Mesendoderm (in vitro differentiated cells): ENCODE measurements at regions not wholly inside any gene's neighbourhood (a gene's known extent, or its start where the extent isn't known, plus 50 kb on each side); places are given as distances from the start of the nearest gene placed in this dataset.

Experiments used
- DNase-seq: peaks from one replicate; pipeline ENCODE4 v3.0.0; 2013
- H2AK5ac ChIP-seq: 2 replicates; pipeline ENCODE4 v1.6.1; 2013; ENCODE audit warnings: low read length, inconsistent platforms
- H2BK120ac ChIP-seq: 2 replicates; pipeline ENCODE4 v1.6.1; 2013; ENCODE audit warnings: low read depth, mild to moderate bottlenecking, low read length, moderate library complexity, mixed read lengths
- H2BK15ac ChIP-seq: replicated peaks from 2 replicates; pipeline ENCODE4 v1.6.1; 2013; ENCODE audit warnings: low read depth, mild to moderate bottlenecking, moderate library complexity
- H2BK5ac ChIP-seq: 2 replicates; pipeline ENCODE4 v1.6.1; 2013; ENCODE audit warnings: low read length, inconsistent platforms
- H3K18ac ChIP-seq: 2 replicates; pipeline ENCODE4 v1.6.1; 2013; ENCODE audit warnings: mild to moderate bottlenecking, low read length, mixed read lengths
- H3K23ac ChIP-seq: one replicate; pipeline ENCODE4 v1.6.1; 2013; ENCODE audit warnings: low read length
- H3K27ac ChIP-seq: 2 replicates; pipeline ENCODE4 v1.5.1; 2013; ENCODE audit warnings: low read depth, mild to moderate bottlenecking, inconsistent platforms, low read length, moderate library complexity
- H3K27me3 ChIP-seq: 2 replicates; pipeline ENCODE4 v1.6.1; 2013; ENCODE audit warnings: low read length, control low read depth, mild to moderate bottlenecking, inconsistent platforms; ENCODE audit not compliant: insufficient read depth, poor library complexity
- H3K36me3 ChIP-seq: 2 replicates; pipeline ENCODE4 v1.6.1; 2013; ENCODE audit warnings: low read length, inconsistent platforms; ENCODE audit not compliant: control insufficient read depth, insufficient read depth
- H3K4ac ChIP-seq: one replicate; pipeline ENCODE4 v1.6.1; 2013; ENCODE audit warnings: low read depth, mild to moderate bottlenecking, low read length, moderate library complexity
- H3K4me1 ChIP-seq: 2 replicates; pipeline ENCODE4 v1.6.1; 2013; ENCODE audit warnings: low read depth, low read length, inconsistent platforms; ENCODE audit not compliant: control insufficient read depth
- H3K4me2 ChIP-seq: 2 replicates; pipeline ENCODE4 v1.6.1; 2013; ENCODE audit warnings: low read length
- H3K4me3 ChIP-seq: 2 replicates; pipeline ENCODE4 v1.5.1; 2013; ENCODE audit warnings: mild to moderate bottlenecking, low read length
- H3K56ac ChIP-seq: one replicate; pipeline ENCODE4 v1.6.1; 2013; ENCODE audit warnings: low read length
- H3K79me1 ChIP-seq: 2 replicates; pipeline ENCODE4 v1.6.1; 2013; ENCODE audit warnings: low read length, inconsistent platforms
- H3K79me2 ChIP-seq: 2 replicates; pipeline ENCODE4 v1.6.1; 2013; ENCODE audit warnings: mild to moderate bottlenecking, low read length; ENCODE audit not compliant: control insufficient read depth, insufficient read depth
- H3K9ac ChIP-seq: 2 replicates; pipeline ENCODE4 v1.6.1; 2013; ENCODE audit warnings: low read length, inconsistent platforms
- H4K5ac ChIP-seq: one replicate; pipeline ENCODE4 v1.6.1; 2013; ENCODE audit warnings: low read length
- H4K8ac ChIP-seq: one replicate; pipeline ENCODE4 v1.6.1; 2013; ENCODE audit warnings: low read depth, mild to moderate bottlenecking, control low read depth, low read length, moderate library complexity
- WGBS: extraction: QIAGEN DNeasy Blood & Tissue Kit; methylation state at CpG from one replicate; pipeline ENCODE4 v1.1.7; 2013; ENCODE audit warnings: low lambda C conversion rate, missing lambda C conversion rate; ENCODE audit not compliant: insufficient coverage; ENCODE audit errors: extremely low coverage; 5-methylcytosine and 5-hydroxymethylcytosine counted together

DNA sequence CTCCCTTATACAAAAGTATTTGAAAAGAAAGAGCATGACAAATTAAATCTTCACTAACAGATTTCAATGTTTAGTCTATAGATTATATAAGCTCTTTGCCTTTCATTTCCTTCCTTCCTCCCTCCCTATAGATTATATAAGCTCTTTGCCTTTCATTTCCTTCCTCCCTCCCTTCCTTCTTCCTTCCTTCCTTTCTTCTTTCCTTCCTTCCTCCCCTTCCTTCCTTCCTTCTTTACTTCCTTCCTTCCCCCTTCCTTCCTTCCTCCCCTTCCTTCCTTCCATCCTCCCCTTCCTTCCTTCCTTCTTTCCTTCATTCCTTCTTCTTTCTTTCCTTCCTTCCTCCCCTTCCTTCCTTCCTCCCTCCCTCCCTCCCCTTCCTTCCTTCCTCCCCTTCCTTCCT lies 209.8 kb upstream of the CBLB start:
- no peaks in the 10 kb centered on the region for H3K79me2 ChIP-seq
- no peak overlapping the region for H3K4me3 ChIP-seq
- H3K4ac ChIP-seq: no peak overlapping the region
- H2BK15ac ChIP-seq: no peak overlapping the region
- H3K23ac ChIP-seq: no peak overlapping the region
- H4K8ac ChIP-seq: no peak overlapping the region
- H3K56ac ChIP-seq: no peak overlapping the region
- no peak overlapping the region for H3K18ac ChIP-seq
- no peak overlapping the region for H3K27ac ChIP-seq
- no peak overlapping the region for H2BK5ac ChIP-seq
- no peaks in the 10 kb centered on the region for H3K27me3 ChIP-seq
- no peak overlapping the region for H4K5ac ChIP-seq
- no peaks in the 10 kb centered on the region for H3K4me1 ChIP-seq
- no peaks in the 10 kb centered on the region for H3K36me3 ChIP-seq
- H2AK5ac ChIP-seq: no peak overlapping the region
- DNase-seq: no peak
- H3K9ac ChIP-seq: no peak overlapping the region
- H3K4me2 ChIP-seq: no peak overlapping the region
- no peaks in the 10 kb centered on the region for H3K79me1 ChIP-seq
- H2BK120ac ChIP-seq: no peak overlapping the region

DNA sequence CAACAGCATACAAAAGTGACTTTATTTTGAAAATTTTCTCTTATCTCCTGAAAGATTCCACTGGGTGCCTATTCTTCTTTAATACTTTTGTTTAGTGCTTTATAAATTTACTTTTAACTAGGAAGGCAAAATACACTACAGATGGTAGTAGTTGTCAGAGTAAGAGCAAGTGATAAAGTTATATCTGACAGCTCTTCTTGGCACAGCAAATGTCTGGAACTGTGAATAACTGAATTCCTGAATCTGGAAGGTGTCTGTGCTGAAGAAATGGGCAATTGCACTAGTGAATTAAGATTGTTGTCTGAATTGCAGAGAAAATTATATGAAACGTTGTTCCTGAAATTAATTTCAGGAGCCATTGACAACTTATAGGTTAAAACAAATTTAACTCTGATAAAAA lies 213.8 kb upstream of the CBLB start:
- Histone ChIP-seq H3K27me3 (no peaks in the 10 kb centered on the region), H4K8ac (no peak overlapping the region), H2AK5ac (no peak overlapping the region), H2BK5ac (no peak overlapping the region), H3K4ac (no peak overlapping the region), H3K4me2 (no peak overlapping the region), H3K79me2 (no peaks in the 10 kb centered on the region), H3K79me1 (no peaks in the 10 kb centered on the region), H3K27ac (no peak overlapping the region), H3K4me1 (no peaks in the 10 kb centered on the region), H3K23ac (no peak overlapping the region), H2BK15ac (no peak overlapping the region), H4K5ac (no peak overlapping the region), H3K56ac (no peak overlapping the region), H2BK120ac (no peak overlapping the region), H3K18ac (no peak overlapping the region), H3K4me3 (no peak overlapping the region), H3K36me3 (no peaks in the 10 kb centered on the region), H3K9ac (no peak overlapping the region)
- DNase-seq: no peak
- WGBS: no CpG with 5 or more reads among the region's 1 CpG

DNA sequence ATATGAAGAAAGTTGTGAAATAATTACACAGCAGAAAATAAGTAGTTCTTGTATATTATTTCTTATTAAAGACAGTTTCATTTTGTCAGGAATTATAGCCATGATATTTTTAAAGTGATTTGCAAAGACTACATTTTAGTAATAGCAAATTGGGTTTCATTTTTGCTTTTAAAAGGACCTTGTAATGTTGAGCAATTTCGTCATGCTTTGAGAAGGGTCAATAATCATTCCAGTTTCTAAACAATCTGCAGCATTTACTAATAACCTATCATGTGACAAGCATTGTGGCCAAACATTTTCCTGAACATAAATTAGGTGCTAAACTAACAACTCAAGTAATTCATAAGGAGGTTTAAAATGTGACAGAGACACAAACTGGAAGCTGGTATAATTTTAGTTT lies 214.4 kb upstream of the CBLB start:
- H4K5ac ChIP-seq: no peak overlapping the region
- H3K23ac ChIP-seq: no peak overlapping the region
- H3K4me3 ChIP-seq: no peak overlapping the region
- H3K18ac ChIP-seq: no peak overlapping the region
- no peak overlapping the region for H3K4me2 ChIP-seq
- H3K36me3 ChIP-seq: no peaks in the 10 kb centered on the region
- no peak overlapping the region for H2BK5ac ChIP-seq
- no peak overlapping the region for H2BK15ac ChIP-seq
- no peak overlapping the region for H2BK120ac ChIP-seq
- DNase-seq: no peak
- H3K4me1 ChIP-seq: no peaks in the 10 kb centered on the region
- no CpG with 5 or more reads among the region's 1 CpG for WGBS
- no peak overlapping the region for H3K9ac ChIP-seq
- no peaks in the 10 kb centered on the region for H3K79me1 ChIP-seq
- H3K56ac ChIP-seq: no peak overlapping the region
- no peaks in the 10 kb centered on the region for H3K79me2 ChIP-seq
- H3K4ac ChIP-seq: no peak overlapping the region
- no peak overlapping the region for H3K27ac ChIP-seq
- no peaks in the 10 kb centered on the region for H3K27me3 ChIP-seq
- no peak overlapping the region for H4K8ac ChIP-seq
- no peak overlapping the region for H2AK5ac ChIP-seq

DNA sequence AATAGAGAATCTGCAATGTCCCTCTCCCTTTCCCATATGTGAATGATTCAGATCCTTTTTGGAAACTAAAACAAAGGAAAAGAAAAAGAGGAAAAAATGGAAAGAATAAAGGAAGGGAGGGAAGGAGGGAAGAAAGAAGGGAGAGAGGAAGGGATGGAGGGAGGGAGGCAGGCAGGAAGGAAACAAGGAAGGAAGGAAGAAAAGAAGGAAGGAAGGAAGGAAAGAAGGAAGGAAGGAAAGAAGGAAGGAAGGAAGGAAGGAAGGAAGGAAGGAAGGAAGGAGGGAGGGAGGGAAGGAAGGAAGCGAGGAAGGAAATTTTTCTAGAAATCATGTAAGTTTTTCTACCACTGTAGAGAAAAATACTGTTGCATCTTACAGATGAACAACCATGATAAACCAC lies 215.0 kb upstream of the CBLB start:
- H4K8ac ChIP-seq: no peak overlapping the region
- H3K9ac ChIP-seq: no peak overlapping the region
- H2BK5ac ChIP-seq: no peak overlapping the region
- H2AK5ac ChIP-seq: no peak overlapping the region
- no peaks in the 10 kb centered on the region for H3K27me3 ChIP-seq
- H3K4me2 ChIP-seq: no peak overlapping the region
- H3K56ac ChIP-seq: no peak overlapping the region
- no peaks in the 10 kb centered on the region for H3K36me3 ChIP-seq
- H3K4me3 ChIP-seq: no peak overlapping the region
- no peaks in the 10 kb centered on the region for H3K79me2 ChIP-seq
- H3K4me1 ChIP-seq: no peaks in the 10 kb centered on the region
- H2BK120ac ChIP-seq: no peak overlapping the region
- H3K18ac ChIP-seq: no peak overlapping the region
- DNase-seq: no peak
- no peak overlapping the region for H3K23ac ChIP-seq
- H3K4ac ChIP-seq: no peak overlapping the region
- no peak overlapping the region for H2BK15ac ChIP-seq
- H3K79me1 ChIP-seq: no peaks in the 10 kb centered on the region
- WGBS: no CpG with 5 or more reads among the region's 1 CpG
- H4K5ac ChIP-seq: no peak overlapping the region
- H3K27ac ChIP-seq: no peak overlapping the region

DNA sequence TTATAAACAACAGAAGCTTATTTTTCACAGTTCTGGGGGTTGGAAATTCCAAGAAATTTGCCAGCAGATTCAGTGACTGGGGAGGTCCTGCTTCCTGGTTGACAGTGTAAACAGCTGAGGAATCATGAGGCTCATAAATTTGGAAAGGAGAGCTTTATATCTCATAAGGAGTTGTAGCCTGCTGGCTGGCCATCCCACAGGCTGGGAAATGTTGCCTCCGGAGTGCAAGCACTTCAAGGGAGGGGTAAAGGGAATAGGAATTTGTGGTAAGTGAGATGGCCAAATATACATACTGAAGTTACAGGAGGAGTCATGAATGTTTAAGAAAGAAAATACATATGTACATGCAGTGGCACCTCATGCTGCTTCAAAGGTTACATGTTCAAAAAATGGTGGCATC lies 217.2 kb upstream of the CBLB start:
- Histone ChIP-seq H2BK15ac (no peak overlapping the region), H2BK5ac (no peak overlapping the region), H3K36me3 (no peaks in the 10 kb centered on the region), H3K4me2 (no peak overlapping the region), H2AK5ac (no peak overlapping the region), H3K18ac (no peak overlapping the region), H3K4me1 (no peaks in the 10 kb centered on the region), H3K4me3 (no peak overlapping the region), H4K5ac (no peak overlapping the region), H3K23ac (no peak overlapping the region), H3K27me3 (no peaks in the 10 kb centered on the region), H3K9ac (no peak overlapping the region), H3K27ac (no peak overlapping the region), H3K79me1 (no peaks in the 10 kb centered on the region), H2BK120ac (no peak overlapping the region), H3K4ac (no peak overlapping the region), H3K79me2 (no peaks in the 10 kb centered on the region), H3K56ac (no peak overlapping the region), H4K8ac (no peak overlapping the region)
- no peak for DNase-seq
- no CpG with 5 or more reads among the region's 1 CpG for WGBS

DNA sequence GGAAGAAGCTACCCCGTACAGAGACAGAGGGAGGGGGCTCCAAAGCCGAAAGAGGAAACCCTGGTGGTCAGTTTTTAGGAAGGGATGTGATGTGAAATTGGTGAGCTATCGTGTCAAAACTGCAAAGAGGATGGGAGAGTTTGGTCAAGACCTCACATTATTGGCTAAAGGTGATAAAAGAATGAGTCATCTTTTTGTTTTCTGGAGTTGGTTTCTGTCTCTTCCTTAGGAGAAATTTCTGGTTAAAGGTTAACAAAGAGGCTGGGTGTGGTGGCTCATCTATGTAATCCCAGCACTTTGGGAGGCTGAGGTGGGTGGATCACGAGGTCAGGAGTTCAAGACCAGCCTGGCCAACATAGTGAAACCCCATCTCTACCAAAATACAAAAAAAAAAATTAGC lies 217.8 kb upstream of the CBLB start:
- Histone ChIP-seq H2AK5ac (no peak overlapping the region), H2BK15ac (no peak overlapping the region), H3K9ac (no peak overlapping the region), H3K79me1 (no peaks in the 10 kb centered on the region), H3K27ac (no peak overlapping the region), H3K4me2 (no peak overlapping the region), H4K8ac (no peak overlapping the region), H3K4me3 (no peak overlapping the region), H2BK120ac (no peak overlapping the region), H3K18ac (no peak overlapping the region), H3K4ac (no peak overlapping the region), H3K56ac (no peak overlapping the region), H3K23ac (no peak overlapping the region), H3K27me3 (no peaks in the 10 kb centered on the region), H3K36me3 (no peaks in the 10 kb centered on the region), H4K5ac (no peak overlapping the region), H3K79me2 (no peaks in the 10 kb centered on the region), H2BK5ac (no peak overlapping the region), H3K4me1 (no peaks in the 10 kb centered on the region)
- no peak for DNase-seq
- WGBS: no CpG with 5 or more reads among the region's 4 CpGs
